ENCODE measurements at regions not wholly inside any gene's neighbourhood (a gene's known extent, or its start where the extent isn't known, plus 50 kb on each side); places are given as distances from the start of the nearest gene placed in this dataset.

DNA sequence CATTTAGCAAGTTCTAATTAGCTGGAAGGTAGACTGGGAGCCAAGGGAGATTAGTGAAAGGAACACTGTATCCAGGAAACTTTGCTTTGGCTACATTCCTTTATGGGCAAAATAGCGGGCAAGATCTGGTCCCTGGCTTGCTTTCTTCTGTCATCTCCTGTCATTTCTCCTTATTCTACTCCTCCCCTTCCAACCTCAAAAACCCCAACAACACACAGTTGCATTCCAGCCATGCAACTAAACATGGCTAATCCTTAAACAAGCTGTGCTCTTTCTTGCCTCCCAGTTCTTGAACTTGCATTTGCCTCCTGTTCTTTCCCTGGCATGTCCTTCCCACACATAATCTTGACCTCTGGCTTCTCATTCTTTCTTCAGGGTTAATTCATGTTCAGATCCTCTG lies 59.5 kb upstream of the CDCA7L start:
- no peak for DNase-seq (ENCODE audit: low read depth)

DNA sequence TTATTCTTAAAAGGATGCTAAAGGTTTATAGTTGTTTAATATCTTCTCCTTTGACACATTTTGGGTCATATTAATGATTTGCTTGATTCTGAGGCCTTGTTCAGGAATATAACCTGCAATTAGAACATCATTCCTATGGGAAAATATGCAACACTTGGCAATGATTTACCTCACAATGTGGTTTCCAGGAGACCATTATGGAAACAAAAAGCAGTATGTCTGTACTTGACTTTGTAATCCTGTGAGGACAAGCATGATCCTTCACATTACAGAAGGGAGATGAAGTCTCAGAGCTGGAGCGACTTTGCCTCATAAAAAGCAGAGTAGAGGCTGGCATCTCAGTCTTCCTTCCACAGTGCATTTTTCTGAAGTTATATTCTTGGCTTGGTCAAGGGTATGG lies 57.0 kb upstream of the CDCA7L start:
- no peak for DNase-seq (ENCODE audit: low read depth)

DNA sequence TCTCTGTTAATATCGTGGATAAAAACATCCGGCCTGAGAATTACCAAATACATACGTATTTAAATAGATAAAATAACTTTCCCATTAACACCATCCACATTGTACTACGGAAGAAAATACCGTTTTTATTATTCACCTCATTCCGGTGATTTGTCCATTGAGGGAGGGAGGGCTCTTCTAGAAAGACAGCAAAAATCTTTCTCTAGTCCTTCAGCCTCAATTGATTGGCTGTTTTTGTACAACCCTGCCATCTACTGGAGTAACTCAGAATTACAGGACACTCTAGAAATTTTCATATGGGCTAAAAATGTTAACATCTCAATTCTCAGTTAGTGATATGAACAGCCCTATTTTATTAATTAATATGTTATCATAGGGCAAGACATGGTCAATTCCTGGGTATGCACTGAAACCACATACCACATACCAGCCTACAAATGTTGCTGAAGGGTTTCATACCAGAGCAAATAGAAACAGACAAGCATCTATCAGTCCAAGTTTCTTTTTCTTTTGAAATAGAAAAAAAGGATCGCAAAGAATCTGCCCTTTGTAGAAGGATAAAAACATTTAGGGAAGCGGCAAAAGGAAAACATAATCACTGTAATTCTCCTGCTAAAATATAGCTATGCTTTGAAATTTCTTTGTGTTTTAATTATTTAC lies 55.8 kb upstream of the CDCA7L start:
- peak; percentile 97 for DNase-seq (ENCODE audit: low read depth)

DNA sequence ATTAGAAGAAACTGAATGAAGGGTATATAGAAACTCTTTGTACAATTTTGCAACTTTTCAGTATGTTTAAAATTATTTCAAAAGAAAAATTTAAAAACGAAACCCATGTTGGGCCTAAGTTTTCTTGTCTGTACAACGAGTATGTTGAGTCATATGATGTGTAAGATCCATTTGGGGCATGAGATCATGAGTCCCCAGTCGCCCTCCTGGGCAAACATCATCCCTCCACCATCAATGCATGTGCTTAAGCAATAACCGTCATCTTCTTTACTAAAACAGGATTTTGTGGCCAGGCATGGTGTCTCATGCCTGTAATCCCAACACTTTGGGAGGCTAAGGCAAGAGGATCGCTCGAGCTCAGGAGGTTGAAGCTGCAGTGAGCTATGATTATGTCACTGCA lies 54.2 kb upstream of the CDCA7L start:
- DNase-seq (ENCODE audit: low read depth), result peak; percentile 80

DNA sequence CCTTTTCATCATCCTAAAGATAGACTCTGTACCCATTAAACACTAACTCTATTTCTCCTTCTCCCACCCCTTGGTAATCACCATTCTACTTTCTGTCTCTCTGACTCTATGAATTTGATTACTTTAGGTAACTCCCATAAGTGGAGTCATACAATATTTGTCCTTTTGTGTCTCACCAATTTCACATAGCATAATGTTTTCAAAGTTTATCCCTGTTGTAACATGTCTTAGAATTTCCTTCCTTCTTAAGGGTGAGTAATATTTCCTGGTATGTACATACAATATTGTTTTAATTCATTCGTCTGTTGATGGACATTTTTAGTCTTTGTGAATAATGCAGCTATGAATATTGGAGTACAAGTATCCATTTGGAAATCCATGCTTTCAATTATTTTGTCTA lies 50.9 kb upstream of the CDCA7L start:
- peak; percentile 86 for DNase-seq (ENCODE audit: low read depth)

Data from HS-5 (cell line).